ENCODE measurements at regions not wholly inside any gene's neighbourhood (a gene's known extent, or its start where the extent isn't known, plus 50 kb on each side); places are given as distances from the start of the nearest gene placed in this dataset.
A peak's percentile ranks its signal among the peaks of the same experiment; 100 is the strongest.
"Not testable (repeated sequence)": the region's sequence is repeated elsewhere in the genome, so short reads cannot be mapped to it uniquely, and the experiment has no call there.

DNA sequence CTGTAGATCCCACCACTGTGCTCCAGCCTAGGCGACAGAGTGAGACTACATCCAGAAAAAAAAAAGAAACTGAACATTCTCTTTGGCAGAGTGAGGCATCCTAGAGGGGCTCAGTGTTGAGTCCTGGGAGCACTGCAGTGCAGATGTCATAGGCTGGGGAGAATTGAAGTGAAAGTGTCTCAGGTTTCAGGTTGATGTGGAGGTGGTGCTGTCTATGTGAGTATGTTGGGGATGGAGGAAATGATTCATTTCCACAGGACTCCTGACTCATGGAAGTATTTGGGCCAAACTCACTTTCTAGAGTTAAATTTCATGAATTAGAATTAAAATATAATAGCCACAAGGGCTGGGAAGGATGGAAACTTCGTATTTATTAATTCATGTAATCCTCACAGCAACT, 134.4 kb upstream of the TSC22D1 start:
- H3K4me3 ChIP-seq: no peak overlapping the region
- no peaks in the 10 kb centered on the region for H3K27me3 ChIP-seq
- H2AFZ ChIP-seq: no peak overlapping the region
- no peaks in the 10 kb centered on the region for H3K36me3 ChIP-seq (replicated peaks; ENCODE audit: insufficient read depth, low read depth)
- no peak overlapping the region for H3K4me2 ChIP-seq
- no peaks in the 10 kb centered on the region for H3K79me2 ChIP-seq
- no peaks in the 10 kb centered on the region for H3K9me3 ChIP-seq (ENCODE audit: low read depth)
- H3K9me2 ChIP-seq (replicated peaks; ENCODE audit: insufficient read depth): no peaks in the 10 kb centered on the region
- 79% methylated on average over 2 of the region's 2 CpGs for whole genome bisulfite sequencing (ENCODE audit: low lambda C conversion rate, missing lambda C conversion rate)
- H3K4me1 ChIP-seq (ENCODE audit: insufficient read depth): peaks cover 5% of the 10 kb centered on the region
- TF ChIP-seq, protein P1, sequence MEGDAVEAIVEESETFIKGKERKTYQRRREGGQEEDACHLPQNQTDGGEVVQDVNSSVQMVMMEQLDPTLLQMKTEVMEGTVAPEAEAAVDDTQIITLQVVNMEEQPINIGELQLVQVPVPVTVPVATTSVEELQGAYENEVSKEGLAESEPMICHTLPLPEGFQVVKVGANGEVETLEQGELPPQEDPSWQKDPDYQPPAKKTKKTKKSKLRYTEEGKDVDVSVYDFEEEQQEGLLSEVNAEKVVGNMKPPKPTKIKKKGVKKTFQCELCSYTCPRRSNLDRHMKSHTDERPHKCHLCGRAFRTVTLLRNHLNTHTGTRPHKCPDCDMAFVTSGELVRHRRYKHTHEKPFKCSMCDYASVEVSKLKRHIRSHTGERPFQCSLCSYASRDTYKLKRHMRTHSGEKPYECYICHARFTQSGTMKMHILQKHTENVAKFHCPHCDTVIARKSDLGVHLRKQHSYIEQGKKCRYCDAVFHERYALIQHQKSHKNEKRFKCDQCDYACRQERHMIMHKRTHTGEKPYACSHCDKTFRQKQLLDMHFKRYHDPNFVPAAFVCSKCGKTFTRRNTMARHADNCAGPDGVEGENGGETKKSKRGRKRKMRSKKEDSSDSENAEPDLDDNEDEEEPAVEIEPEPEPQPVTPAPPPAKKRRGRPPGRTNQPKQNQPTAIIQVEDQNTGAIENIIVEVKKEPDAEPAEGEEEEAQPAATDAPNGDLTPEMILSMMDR (IDR thresholded peaks at IDR 0.05; ENCODE audit: poor library complexity): no peak
- TF ChIP-seq EZH2 (IDR thresholded peaks at IDR 0.05; ENCODE audit: borderline replicate concordance): no peak
- no peak for TF ChIP-seq EZH2phosphoT487 (IDR thresholded peaks at IDR 0.05; ENCODE audit: low read depth, severe bottlenecking, unreplicated experiment)
- no peak for DNase-seq (ENCODE audit: low spot score)
- no peaks in the 10 kb centered on the region for H4K20me1 ChIP-seq (ENCODE audit: insufficient read depth, poor library complexity, severe bottlenecking)
- no peak overlapping the region for H3K27ac ChIP-seq

DNA sequence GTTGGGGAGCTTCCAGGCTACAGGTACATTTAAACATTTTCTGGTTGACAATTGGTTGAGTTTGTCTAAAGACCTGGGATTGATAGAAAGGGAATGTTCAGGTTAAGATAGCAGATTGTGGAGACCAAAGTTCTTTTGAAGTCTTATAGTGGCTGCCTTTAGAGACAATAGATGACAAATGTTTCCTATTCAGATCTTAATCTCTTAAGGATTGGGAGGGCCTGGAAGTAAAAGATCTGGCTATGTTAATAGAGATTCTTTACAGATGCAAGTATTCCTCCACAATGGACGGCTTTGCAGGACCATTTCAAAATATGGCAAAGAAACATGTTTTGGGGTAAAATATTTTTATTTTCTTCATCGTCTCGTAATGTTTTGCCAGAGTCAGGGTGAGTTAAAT, 128.7 kb upstream of the TSC22D1 start:
- not testable (repeated sequence) for H3K27me3 ChIP-seq; H3K4me2 ChIP-seq; H3K9me2 ChIP-seq (replicated peaks; ENCODE audit: insufficient read depth); H3K27ac ChIP-seq; H3K79me2 ChIP-seq; H3K4me3 ChIP-seq; H3K9me3 ChIP-seq (ENCODE audit: low read depth); H4K20me1 ChIP-seq (ENCODE audit: insufficient read depth, poor library complexity, severe bottlenecking); H3K36me3 ChIP-seq (replicated peaks; ENCODE audit: insufficient read depth, low read depth); H2AFZ ChIP-seq; H3K4me1 ChIP-seq (ENCODE audit: insufficient read depth); DNase-seq (ENCODE audit: low spot score)
- 63% methylated on average over 3 of the region's 3 CpGs for WGBS (ENCODE audit: low lambda C conversion rate, missing lambda C conversion rate)

DNA sequence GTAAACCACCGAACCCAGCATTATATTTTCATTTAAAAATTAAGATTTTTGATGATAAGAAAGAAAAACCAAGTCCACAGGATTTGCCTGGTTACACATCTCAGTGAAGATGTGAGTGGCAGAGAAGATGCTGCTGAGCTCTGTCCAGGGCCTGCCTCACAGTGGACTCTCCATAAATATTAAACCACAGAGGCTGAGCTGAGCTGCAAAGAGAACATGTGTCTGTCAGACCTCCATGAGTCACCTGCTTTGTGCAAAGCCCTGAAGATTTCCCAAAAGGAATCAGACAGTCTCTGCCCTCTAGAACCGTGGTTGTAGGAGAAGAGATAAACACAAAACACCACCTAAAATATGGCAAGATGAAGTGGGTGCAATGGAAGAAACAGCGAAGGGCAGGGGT, 127.2 kb upstream of the TSC22D1 start:
- Histone ChIP-seq H3K27ac (no peak overlapping the region), H3K4me1 (ENCODE audit: insufficient read depth) (no peaks in the 10 kb centered on the region), H3K9me3 (ENCODE audit: low read depth) (no peaks in the 10 kb centered on the region), H3K9me2 (replicated peaks; ENCODE audit: insufficient read depth) (no peaks in the 10 kb centered on the region), H3K79me2 (no peaks in the 10 kb centered on the region), H3K4me2 (no peak overlapping the region), H3K4me3 (no peak overlapping the region), H3K36me3 (replicated peaks; ENCODE audit: insufficient read depth, low read depth) (no peaks in the 10 kb centered on the region), H4K20me1 (ENCODE audit: insufficient read depth, poor library complexity, severe bottlenecking) (no peaks in the 10 kb centered on the region), H2AFZ (no peak overlapping the region), H3K27me3 (no peaks in the 10 kb centered on the region)
- DNase-seq (ENCODE audit: low spot score): peak; percentile 23
- WGBS (ENCODE audit: low lambda C conversion rate, missing lambda C conversion rate): 76% methylated on average over 3 of the region's 3 CpGs
- TF ChIP-seq, protein P1 (IDR thresholded peaks at IDR 0.05; ENCODE audit: poor library complexity): no peak
- TF ChIP-seq EZH2 (IDR thresholded peaks at IDR 0.05; ENCODE audit: borderline replicate concordance) (no peak), EZH2phosphoT487 (IDR thresholded peaks at IDR 0.05; ENCODE audit: low read depth, severe bottlenecking, unreplicated experiment) (no peak)

DNA sequence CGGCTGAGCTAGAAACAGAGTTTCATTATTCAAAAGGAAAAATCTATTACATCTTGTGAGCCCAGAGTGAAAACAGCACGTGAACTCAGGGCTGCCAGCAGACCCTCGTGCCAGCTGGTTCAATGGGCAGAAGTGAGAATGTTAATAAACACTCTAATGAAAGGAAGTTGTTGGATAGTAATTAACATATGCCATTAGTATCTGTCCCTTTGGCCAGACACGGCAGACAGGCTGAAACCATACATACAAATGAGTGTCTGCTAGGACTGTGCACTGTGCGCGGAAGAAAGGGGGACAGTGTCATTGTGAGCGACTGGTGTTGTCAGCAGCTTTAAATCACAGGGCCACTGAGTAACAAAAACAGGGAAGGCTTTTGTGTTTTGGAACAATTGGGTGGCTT, 121.9 kb upstream of the TSC22D1 start:
- 90% methylated on average over 7 of the region's 7 CpGs for WGBS (ENCODE audit: low lambda C conversion rate, missing lambda C conversion rate)
- Histone ChIP-seq H3K9me2 (replicated peaks; ENCODE audit: insufficient read depth) (no peaks in the 10 kb centered on the region), H4K20me1 (ENCODE audit: insufficient read depth, poor library complexity, severe bottlenecking) (no peaks in the 10 kb centered on the region), H3K4me3 (no peak overlapping the region), H3K79me2 (no peaks in the 10 kb centered on the region), H3K4me2 (no peak overlapping the region), H3K9me3 (ENCODE audit: low read depth) (no peaks in the 10 kb centered on the region), H3K36me3 (replicated peaks; ENCODE audit: insufficient read depth, low read depth) (no peaks in the 10 kb centered on the region), H3K27me3 (no peaks in the 10 kb centered on the region), H2AFZ (no peak overlapping the region), H3K27ac (no peak overlapping the region), H3K4me1 (ENCODE audit: insufficient read depth) (no peaks in the 10 kb centered on the region)
- TF ChIP-seq EZH2 (IDR thresholded peaks at IDR 0.05; ENCODE audit: borderline replicate concordance): no peak
- TF ChIP-seq EZH2phosphoT487 (IDR thresholded peaks at IDR 0.05; ENCODE audit: low read depth, severe bottlenecking, unreplicated experiment): no peak
- TF ChIP-seq, protein P1 (IDR thresholded peaks at IDR 0.05; ENCODE audit: poor library complexity): no peak
- no peak for DNase-seq (ENCODE audit: low spot score)
